IPS-18a (cell line): ENCODE measurements at regions not wholly inside any gene's neighbourhood (a gene's known extent, or its start where the extent isn't known, plus 50 kb on each side); places are given as distances from the start of the nearest gene placed in this dataset.

Experiments
- H3K27ac ChIP-seq: one replicate; pipeline ENCODE4 v1.5.1; 2013; ENCODE audit warnings: low read length
- H3K27me3 ChIP-seq: one replicate; pipeline ENCODE4 v1.6.1; 2013; ENCODE audit warnings: mild to moderate bottlenecking, low read length; ENCODE audit not compliant: control insufficient read depth, insufficient read depth
- H3K36me3 ChIP-seq: one replicate; pipeline ENCODE4 v1.6.1; 2013; ENCODE audit warnings: low read depth, low read length; ENCODE audit not compliant: control insufficient read depth
- H3K4me1 ChIP-seq: one replicate; pipeline ENCODE4 v1.6.1; 2013; ENCODE audit warnings: low read depth, low read length; ENCODE audit not compliant: control insufficient read depth
- H3K4me3 ChIP-seq: one replicate; pipeline ENCODE4 v1.5.1; 2013; ENCODE audit warnings: low read length
- H3K9ac ChIP-seq: one replicate; pipeline ENCODE4 v1.6.1; 2013; ENCODE audit warnings: mild to moderate bottlenecking, low read length, moderate library complexity
- H3K9me3 ChIP-seq: one replicate; pipeline ENCODE4 v1.6.1; 2013; ENCODE audit warnings: low read depth, low read length; ENCODE audit not compliant: control insufficient read depth

DNA sequence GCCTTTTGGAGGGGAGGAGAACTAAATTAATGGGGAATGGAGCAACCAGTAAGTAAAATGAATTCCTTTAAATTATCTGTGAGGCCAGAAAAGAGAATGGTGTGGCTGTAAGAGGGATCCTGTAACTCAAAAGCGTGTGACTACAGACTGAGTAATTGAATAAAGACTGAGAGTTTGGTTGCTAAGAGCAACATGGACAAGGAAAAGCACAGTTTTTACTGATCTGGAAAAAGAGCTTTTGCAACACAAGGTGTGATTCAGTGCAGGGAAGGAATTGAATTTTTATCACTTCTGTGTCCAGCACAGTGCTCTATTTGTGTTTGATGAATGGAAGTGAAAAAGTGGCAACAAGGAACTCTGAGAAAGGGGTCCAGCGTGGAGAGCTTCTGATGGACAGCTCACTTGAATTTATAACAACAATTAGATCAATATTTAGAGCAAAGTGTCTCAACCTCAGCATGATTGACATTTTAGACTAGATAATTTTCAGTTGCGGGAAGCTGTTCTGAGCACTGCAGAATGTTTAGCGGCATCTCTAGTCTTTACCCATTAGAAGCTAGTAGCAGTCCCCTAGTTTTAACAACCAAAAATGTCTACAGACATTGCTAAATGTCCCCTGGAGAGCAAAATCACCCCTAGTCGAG lies 202.8 kb upstream of the BDNF start:
- Histone ChIP-seq H3K4me1 (no peaks in the 10 kb centered on the region), H3K4me3 (no peak overlapping the region), H3K9me3 (no peaks in the 10 kb centered on the region), H3K36me3 (no peaks in the 10 kb centered on the region), H3K27me3 (no peaks in the 10 kb centered on the region), H3K9ac (no peak overlapping the region), H3K27ac (no peak overlapping the region)

DNA sequence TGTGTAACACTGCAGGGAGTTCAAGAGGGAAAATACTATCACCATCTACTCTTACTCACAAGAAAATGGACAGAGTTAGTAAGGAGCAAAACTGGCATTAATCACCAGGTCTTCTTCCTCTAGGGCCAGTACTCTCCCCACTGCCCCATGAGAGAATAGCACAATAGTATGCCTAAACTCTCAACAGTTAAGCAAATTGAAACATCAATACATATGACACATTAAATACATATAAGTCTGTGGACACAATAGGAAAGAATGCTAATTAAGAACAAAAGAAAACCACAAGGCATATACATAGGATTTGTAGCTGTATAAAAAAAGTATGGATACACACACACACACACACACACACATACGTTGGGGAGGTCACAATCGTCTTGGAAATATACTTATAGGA lies 197.9 kb upstream of the BDNF start:
- Histone ChIP-seq H3K4me3 (no peak overlapping the region), H3K9ac (no peak overlapping the region), H3K36me3 (no peaks in the 10 kb centered on the region), H3K27me3 (no peaks in the 10 kb centered on the region), H3K9me3 (no peaks in the 10 kb centered on the region), H3K27ac (no peak overlapping the region), H3K4me1 (peaks cover 5% of the 10 kb centered on the region)

DNA sequence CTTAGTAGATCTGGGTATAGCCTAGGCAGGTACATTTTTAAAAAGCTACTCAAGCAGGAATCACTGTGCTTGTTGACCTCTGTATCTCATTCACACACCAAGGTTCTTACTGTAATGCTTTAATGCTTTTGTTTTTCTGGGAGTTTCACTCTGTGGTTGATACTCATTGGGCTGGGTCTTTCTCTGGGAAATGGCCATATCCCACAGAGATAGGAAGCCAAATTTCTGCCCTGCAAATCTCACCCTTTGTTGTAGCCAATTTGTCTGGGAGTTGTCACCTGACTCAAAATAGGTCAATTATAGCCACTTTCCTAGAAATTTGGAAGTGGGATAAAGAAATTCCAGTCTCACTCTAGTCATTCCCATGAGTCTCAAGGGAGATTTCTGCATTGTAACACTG lies 195.8 kb upstream of the BDNF start:
- H3K9ac ChIP-seq, result no peak overlapping the region

DNA sequence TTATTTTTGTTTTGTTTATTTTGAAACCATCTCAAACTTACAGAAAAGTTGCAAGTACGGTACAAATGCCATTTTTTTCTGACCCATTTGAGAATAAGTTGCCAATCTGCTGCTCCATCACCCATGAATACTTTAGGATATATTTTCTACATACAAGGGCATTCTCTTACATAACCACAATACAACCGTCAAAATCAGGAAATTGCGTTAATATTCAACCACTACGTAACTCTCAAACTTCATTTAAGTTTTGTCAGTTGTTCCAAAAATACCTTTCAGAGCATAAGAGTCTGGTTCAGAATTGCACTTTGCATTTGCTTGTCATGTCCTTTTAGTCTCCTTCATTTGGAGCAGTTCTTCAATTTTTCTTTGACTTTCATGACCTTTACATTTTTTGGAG lies 194.3 kb upstream of the BDNF start:
- no peak overlapping the region for H3K9ac ChIP-seq
- H3K9me3 ChIP-seq, result no peaks in the 10 kb centered on the region
- H3K4me1 ChIP-seq, result peaks cover 5% of the 10 kb centered on the region
- H3K4me3 ChIP-seq, result no peak overlapping the region
- no peaks in the 10 kb centered on the region for H3K27me3 ChIP-seq
- H3K36me3 ChIP-seq, result no peaks in the 10 kb centered on the region
- H3K27ac ChIP-seq, result no peak overlapping the region

More for the DNA sequence above, 195.8 kb upstream of the BDNF start:
- no peaks in the 10 kb centered on the region for H3K27me3 ChIP-seq
- no peak overlapping the region for H3K27ac ChIP-seq
- peaks cover 5% of the 10 kb centered on the region for H3K4me1 ChIP-seq
- H3K4me3 ChIP-seq, result no peak overlapping the region
- H3K36me3 ChIP-seq, result no peaks in the 10 kb centered on the region
- no peaks in the 10 kb centered on the region for H3K9me3 ChIP-seq

DNA sequence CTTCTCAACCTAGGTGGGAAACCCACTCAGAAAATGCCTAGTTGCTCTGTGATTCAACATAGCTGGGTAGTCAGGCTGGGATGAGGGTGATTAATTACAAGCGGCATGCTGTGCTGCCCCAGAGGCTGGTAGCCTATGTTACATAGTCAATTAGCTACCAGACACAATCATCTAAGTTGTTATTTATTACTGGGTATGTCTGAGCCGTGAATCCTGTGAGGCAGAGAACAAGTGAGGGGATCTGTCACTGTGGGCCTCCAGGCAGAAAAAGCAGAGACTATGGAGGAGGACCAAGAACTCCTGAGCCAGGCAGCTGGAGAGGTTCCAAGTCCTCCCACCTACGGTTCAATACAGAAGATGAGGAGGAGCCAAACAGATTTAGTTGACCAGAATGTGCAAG lies 186.6 kb upstream of the BDNF start:
- Histone ChIP-seq H3K36me3 (no peaks in the 10 kb centered on the region), H3K27ac (no peak overlapping the region), H3K27me3 (no peaks in the 10 kb centered on the region), H3K9me3 (no peaks in the 10 kb centered on the region), H3K4me3 (no peak overlapping the region), H3K9ac (no peak overlapping the region), H3K4me1 (no peaks in the 10 kb centered on the region)

DNA sequence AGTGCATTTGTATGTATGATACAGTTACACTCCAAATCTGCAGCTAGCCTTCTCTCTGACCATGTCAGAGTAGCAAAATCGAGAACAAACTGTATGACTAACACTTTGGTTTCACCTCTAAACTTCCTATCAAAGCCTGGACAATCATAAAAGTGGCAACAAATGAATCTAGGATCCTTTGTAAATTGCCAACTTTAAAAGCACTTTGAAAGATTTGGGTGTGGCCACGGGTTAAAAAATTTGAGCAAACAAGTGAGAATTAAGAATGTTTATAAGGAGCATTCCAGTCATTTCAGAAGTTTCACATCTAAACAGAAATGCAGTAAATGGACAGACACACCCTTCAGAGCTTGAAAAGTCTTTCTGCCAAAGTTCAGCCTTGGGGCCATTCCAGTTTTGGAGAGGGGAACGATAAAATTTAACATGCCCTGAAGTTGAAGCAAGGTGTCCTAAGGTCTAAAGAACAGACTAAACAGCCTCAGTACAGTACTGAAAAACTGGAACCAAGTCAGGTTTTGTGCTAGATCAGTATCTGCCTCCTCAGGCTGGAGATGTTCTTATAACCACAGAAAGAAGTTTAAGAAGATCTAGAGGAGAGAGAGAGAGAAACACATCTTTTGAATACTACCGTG lies 181.9 kb upstream of the BDNF start:
- H3K9ac ChIP-seq, result no peak overlapping the region
- H3K27ac ChIP-seq, result no peak overlapping the region

DNA sequence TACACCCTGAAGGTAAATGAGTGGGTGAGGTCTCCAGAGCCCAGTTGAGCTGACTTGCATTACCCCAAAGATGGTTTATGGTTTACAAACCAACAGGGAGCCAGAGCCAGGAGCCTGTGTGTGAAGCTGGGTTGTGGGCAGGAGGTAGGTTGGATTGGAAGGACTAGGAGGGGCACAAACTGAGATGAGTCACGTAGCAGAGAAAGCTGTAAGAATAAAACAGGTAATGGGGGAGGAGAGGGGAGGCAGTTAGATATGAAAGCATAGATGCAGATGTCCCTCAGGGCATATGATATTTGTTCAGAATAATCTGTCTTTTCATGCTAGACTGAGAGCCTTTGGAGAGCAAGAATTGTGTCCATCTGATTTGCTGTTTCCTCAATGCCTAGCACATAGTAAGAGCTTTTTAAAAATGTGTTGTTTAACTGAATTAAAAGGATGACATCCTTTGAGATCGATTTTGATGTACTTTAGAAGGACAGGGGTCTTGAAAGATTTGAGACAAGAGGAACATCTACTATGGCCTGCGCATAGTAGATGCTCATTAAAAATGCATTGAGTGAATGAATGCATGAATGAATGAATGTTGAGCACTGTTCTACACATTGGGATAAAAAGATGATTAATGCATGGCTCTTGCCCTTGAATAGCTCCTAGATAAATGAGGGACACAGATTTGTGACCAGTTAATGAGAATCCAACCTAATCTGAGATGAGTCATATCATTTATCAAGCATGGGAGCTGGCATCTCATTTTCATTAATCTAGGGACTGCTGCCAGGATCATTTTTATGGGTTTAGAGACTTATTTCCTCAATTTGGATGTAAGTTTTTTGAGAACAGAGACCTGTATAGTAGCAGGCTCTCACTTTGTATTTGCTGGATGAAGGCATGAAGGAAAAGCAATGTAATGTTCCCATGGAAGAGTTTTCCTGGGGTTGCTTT lies 175.8 kb upstream of the BDNF start:
- H3K36me3 ChIP-seq, result no peaks in the 10 kb centered on the region
- no peaks in the 10 kb centered on the region for H3K9me3 ChIP-seq
- no peak overlapping the region for H3K27ac ChIP-seq
- no peaks in the 10 kb centered on the region for H3K4me1 ChIP-seq
- no peaks in the 10 kb centered on the region for H3K27me3 ChIP-seq
- no peak overlapping the region for H3K9ac ChIP-seq
- H3K4me3 ChIP-seq, result no peak overlapping the region

More for the DNA sequence above, 181.9 kb upstream of the BDNF start:
- Histone ChIP-seq H3K4me3 (no peak overlapping the region), H3K36me3 (no peaks in the 10 kb centered on the region), H3K27me3 (no peaks in the 10 kb centered on the region), H3K9me3 (no peaks in the 10 kb centered on the region), H3K4me1 (no peaks in the 10 kb centered on the region)

DNA sequence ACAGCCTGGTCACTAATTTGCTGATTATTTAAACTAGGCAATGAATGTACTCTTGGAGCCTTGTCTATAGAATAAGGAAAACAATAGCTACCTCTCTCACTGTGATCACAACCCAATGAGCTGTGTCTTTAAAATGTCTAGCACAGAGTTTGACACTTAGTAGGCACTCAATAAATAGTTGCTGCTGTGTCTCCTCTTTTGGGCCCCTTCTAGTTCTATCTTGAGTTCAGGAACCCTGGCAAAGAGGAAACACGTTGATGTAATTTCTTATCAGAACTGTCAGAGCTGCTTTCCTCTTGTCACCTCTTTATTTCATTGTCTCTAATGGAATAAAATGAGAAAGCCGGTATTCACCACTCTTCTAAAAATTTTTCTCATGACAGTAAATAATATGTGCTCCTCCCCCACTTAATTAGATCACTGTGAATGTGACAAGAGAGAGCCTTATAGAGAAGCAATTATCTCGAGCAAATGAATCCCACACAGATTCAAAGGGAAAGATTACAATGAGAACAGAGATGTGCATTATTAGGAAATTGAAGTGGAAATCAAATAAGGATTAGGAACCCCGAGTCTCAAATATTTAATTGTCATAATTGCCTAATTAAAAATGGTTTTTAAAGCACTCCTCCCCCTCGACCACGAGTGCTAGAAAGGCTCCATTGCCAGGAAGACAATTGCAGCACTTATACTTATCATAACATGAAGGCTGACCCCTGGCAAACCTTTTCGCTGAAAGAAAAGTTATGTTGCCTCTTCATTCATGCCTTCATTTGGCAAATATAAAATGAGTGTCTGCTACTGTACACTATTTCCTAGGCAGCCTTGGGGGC lies 175.0 kb upstream of the BDNF start:
- H3K27ac ChIP-seq, result no peak overlapping the region
- no peak overlapping the region for H3K9ac ChIP-seq
- no peak overlapping the region for H3K4me3 ChIP-seq
- H3K4me1 ChIP-seq, result no peaks in the 10 kb centered on the region
- H3K27me3 ChIP-seq, result no peaks in the 10 kb centered on the region
- no peaks in the 10 kb centered on the region for H3K36me3 ChIP-seq
- no peaks in the 10 kb centered on the region for H3K9me3 ChIP-seq

DNA sequence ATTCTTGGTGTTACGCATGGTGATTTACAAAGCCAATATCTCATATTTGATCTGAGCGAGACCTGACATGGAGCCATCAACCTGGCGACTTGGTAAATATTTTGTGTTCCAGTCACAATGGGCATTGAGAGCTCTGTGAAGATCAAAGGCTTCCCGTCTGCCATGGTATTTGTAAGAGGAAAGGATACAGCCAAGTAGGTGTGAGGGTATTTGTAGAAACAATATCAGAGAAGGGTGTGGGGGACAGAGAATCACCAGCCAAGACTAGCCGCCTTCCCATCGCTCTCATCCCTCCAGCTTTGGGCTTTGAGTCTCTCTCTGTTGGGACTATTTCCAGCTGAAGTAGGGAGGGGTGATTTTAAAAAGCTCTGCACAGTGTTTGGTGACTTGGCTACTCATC lies 173.4 kb upstream of the BDNF start:
- H3K27me3 ChIP-seq, result no peaks in the 10 kb centered on the region
- no peaks in the 10 kb centered on the region for H3K9me3 ChIP-seq
- H3K4me3 ChIP-seq, result no peak overlapping the region
- H3K9ac ChIP-seq, result no peak overlapping the region
- no peaks in the 10 kb centered on the region for H3K36me3 ChIP-seq
- no peaks in the 10 kb centered on the region for H3K4me1 ChIP-seq
- no peak overlapping the region for H3K27ac ChIP-seq

DNA sequence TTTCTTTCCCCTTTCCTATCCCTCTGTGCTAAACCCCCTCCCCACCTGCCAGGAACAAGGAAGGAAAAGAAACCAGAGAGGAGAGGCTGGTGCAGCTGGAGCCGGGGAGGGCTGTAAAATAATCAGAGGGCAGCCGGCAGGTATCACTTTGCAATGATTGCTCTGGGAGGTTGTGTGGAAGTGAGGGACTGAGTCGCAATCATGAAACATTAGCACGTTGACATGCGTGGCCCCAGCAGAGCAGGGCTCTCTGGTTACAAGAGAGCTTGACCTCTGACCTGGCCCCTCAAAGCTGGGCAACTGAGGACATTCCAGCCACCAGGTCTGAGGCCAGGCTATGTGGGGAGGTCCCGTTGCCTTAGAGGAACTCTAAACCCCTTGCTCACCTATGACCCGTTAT lies 170.8 kb upstream of the BDNF start:
- no peak overlapping the region for H3K27ac ChIP-seq
- H3K4me1 ChIP-seq, result no peaks in the 10 kb centered on the region
- H3K9me3 ChIP-seq, result no peaks in the 10 kb centered on the region
- H3K36me3 ChIP-seq, result no peaks in the 10 kb centered on the region
- no peak overlapping the region for H3K4me3 ChIP-seq
- H3K27me3 ChIP-seq, result no peaks in the 10 kb centered on the region
- H3K9ac ChIP-seq, result no peak overlapping the region

DNA sequence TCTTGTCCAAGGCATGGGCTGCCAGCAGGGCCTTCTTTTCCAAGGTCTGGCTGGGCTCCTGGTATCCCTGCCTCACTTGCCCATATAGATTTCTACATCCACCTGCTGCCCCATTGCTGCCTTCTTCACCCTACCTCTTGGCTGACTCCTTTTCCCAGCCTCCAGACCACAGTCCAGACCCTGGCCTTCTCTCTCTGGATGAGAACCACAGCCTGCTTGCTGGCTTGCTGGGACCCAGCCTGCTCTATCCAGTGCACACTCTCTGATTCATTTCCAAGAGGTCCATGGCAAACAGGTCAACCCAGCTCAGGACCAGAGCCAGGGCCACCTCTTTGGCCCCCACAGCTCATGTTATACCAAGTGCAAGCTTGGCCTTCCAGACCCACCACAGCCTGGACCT lies 169.4 kb upstream of the BDNF start:
- Histone ChIP-seq H3K4me3 (no peak overlapping the region), H3K4me1 (no peaks in the 10 kb centered on the region), H3K27me3 (no peaks in the 10 kb centered on the region), H3K27ac (no peak overlapping the region), H3K9ac (no peak overlapping the region), H3K36me3 (no peaks in the 10 kb centered on the region), H3K9me3 (no peaks in the 10 kb centered on the region)
